ENCODE measurements at regions not wholly inside any gene's neighbourhood (a gene's known extent, or its start where the extent isn't known, plus 50 kb on each side); places are given as distances from the start of the nearest gene placed in this dataset.

- no peak overlapping the region for H3K4me2 ChIP-seq (ENCODE audit: insufficient read depth in 1 of 2, low read depth in 2 of 2, low read length in 2 of 2)
- no peak overlapping the region for H3K4me3 ChIP-seq (ENCODE audit: extremely low read depth in 1 of 4, insufficient read depth in 2 of 4, low read depth in 3 of 4, low read length in 4 of 4)
- FAIRE-seq (no peak), DNase-seq (ENCODE audit: low read depth in 1 of 2, low spot score in 2 of 2) (no peak)
- ChIA-PET POLR2A (ENCODE audit: partially characterized antibody) (no interaction called here), CTCF (ENCODE audit: partially characterized antibody) (interaction anchor here (1.1 kb wide), 1 partner anchor 724 kb away, joined by 3 read pairs; no protein-coding TSS in a partner anchor)
- H3K4ac ChIP-seq (replicated peaks; ENCODE audit: insufficient read length, low read depth, low read length): no peak overlapping the region
- H3K79me2 ChIP-seq (ENCODE audit: control insufficient read depth in 1 of 2, insufficient read depth in 2 of 2, low read length in 2 of 2): no peaks in the 10 kb centered on the region
- no peaks in the 10 kb centered on the region for H3K36me3 ChIP-seq (ENCODE audit: control insufficient read depth in 2 of 4, insufficient read depth in 4 of 4, low read length in 3 of 4)
- no peak overlapping the region for H2BK15ac ChIP-seq (ENCODE audit: low read length)
- H2AFZ ChIP-seq (ENCODE audit: low read length): no peak overlapping the region
- no peak overlapping the region for H4K91ac ChIP-seq (replicated peaks; ENCODE audit: insufficient read length, low read length)
- no peak overlapping the region for H2BK20ac ChIP-seq (ENCODE audit: low read length)
- H3K56ac ChIP-seq (replicated peaks; ENCODE audit: insufficient read length, low read depth, low read length): no peak overlapping the region
- H3K4me1 ChIP-seq (replicated peaks in 1 of 4; ENCODE audit: control insufficient read depth in 3 of 4, insufficient read depth in 4 of 4, low read length in 3 of 4): no peaks in the 10 kb centered on the region
- no peaks in the 10 kb centered on the region for H3K9me3 ChIP-seq (ENCODE audit: insufficient read depth in 2 of 2, low read depth in 1 of 2, low read length in 1 of 2)
- 95% methylated on average over 3 of the region's 3 CpGs; no CpG with 5 or more reads in 1 of the 2 experiments for WGBS, 2 experiments (ENCODE audit: extremely low coverage in 1 of 2, insufficient coverage in 1 of 2, insufficient read length in 1 of 2, insufficient replicate concordance in 2 of 2, low coverage in 1 of 2, low lambda C conversion rate in 2 of 2, missing lambda C conversion rate in 1 of 2)
- H3K27ac ChIP-seq (ENCODE audit: low read depth, low read length): no peak overlapping the region
- no peak overlapping the region for H3K14ac ChIP-seq (ENCODE audit: insufficient read length)
- H2AK5ac ChIP-seq (ENCODE audit: low read depth, low read length): no peak overlapping the region
- no peaks in the 10 kb centered on the region for H4K20me1 ChIP-seq (replicated peaks in 1 of 2; ENCODE audit: control insufficient read depth in 1 of 2, insufficient read depth in 2 of 2, low read length in 2 of 2)
- H2BK5ac ChIP-seq (ENCODE audit: low read depth, low read length): no peak overlapping the region
- H3K27me3 ChIP-seq (replicated peaks in 1 of 4; ENCODE audit: control insufficient read depth in 3 of 4, extremely low read depth in 1 of 4, insufficient read depth in 3 of 4, low read length in 3 of 4): no peaks in the 10 kb centered on the region
- H4K5ac ChIP-seq (ENCODE audit: insufficient read length, low read depth, low read length): no peak overlapping the region
- H3K23me2 ChIP-seq (ENCODE audit: low read depth, low read length): no peaks in the 10 kb centered on the region
- H3K9ac ChIP-seq (replicated peaks in 1 of 4; ENCODE audit: extremely low read depth in 1 of 4, low read depth in 3 of 4, low read length in 3 of 4): no peak overlapping the region
- H3K79me1 ChIP-seq (ENCODE audit: low read depth, low read length): no peaks in the 10 kb centered on the region
- no peak overlapping the region for H2BK120ac ChIP-seq (replicated peaks; ENCODE audit: low read depth, low read length)
- no peak overlapping the region for H2BK12ac ChIP-seq (ENCODE audit: low read depth, low read length)
- no peak overlapping the region for H3K23ac ChIP-seq (ENCODE audit: insufficient read length)
- H4K8ac ChIP-seq (ENCODE audit: extremely low read depth, insufficient read depth, low read length): no peak overlapping the region
- no peak overlapping the region for H3K18ac ChIP-seq (ENCODE audit: extremely low read depth, low read length)
- TF ChIP-seq RNF2 (IDR thresholded peaks at IDR 0.05; ENCODE audit: borderline replicate concordance, low read depth, low read length, missing control alignments, poor library complexity, severe bottlenecking): no peak
These were observed 710.1 kb upstream of the ID4 start for GRCh38 chr6:19127081-19127480.

Data from H1 (cell line).